Panc1 (cell line): ENCODE measurements at regions not wholly inside any gene's neighbourhood (a gene's known extent, or its start where the extent isn't known, plus 50 kb on each side); places are given as distances from the start of the nearest gene placed in this dataset.

Experiments
- POLR2AphosphoS5 ChIP-seq: IDR thresholded peaks from 2 replicates; pipeline ENCODE4 v1.6.1; 2012; ENCODE audit warnings: mild to moderate bottlenecking, low read depth, low read length, moderate library complexity
- TF ChIP-seq, protein P1 (sequence below): fragments of 450-650 bp; IDR thresholded peaks from 2 replicates; pipeline ENCODE4 v1.5.1; 2017; ENCODE audit warnings: mild to moderate bottlenecking

DNA sequence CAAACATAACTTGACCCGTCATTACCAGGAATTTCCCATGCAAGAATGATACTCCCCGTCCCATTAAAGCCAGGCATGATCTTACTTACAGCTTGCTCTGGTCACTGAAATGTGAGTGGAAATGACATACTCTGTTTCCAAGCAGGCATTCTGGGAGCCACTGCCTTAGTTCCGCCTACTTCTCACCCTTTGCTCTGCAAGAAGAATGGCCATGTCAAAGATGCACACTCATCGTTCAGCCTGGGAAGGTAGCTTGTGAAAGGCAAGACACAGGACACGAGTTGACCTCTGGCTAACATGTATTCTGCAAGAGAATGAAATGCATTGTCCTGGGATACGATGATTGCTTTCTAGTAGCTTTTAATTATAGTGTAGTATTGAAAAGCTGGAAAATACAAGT is 1144.4 kb downstream of the NLGN4X start:
- TF ChIP-seq POLR2AphosphoS5 = no peak
- TF ChIP-seq, protein P1, sequence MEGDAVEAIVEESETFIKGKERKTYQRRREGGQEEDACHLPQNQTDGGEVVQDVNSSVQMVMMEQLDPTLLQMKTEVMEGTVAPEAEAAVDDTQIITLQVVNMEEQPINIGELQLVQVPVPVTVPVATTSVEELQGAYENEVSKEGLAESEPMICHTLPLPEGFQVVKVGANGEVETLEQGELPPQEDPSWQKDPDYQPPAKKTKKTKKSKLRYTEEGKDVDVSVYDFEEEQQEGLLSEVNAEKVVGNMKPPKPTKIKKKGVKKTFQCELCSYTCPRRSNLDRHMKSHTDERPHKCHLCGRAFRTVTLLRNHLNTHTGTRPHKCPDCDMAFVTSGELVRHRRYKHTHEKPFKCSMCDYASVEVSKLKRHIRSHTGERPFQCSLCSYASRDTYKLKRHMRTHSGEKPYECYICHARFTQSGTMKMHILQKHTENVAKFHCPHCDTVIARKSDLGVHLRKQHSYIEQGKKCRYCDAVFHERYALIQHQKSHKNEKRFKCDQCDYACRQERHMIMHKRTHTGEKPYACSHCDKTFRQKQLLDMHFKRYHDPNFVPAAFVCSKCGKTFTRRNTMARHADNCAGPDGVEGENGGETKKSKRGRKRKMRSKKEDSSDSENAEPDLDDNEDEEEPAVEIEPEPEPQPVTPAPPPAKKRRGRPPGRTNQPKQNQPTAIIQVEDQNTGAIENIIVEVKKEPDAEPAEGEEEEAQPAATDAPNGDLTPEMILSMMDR = no peak
